T-helper 17 cell (primary cell): ENCODE measurements at regions not wholly inside any gene's neighbourhood (a gene's known extent, or its start where the extent isn't known, plus 50 kb on each side); places are given as distances from the start of the nearest gene placed in this dataset.

Experiments used
- ATAC-seq: fragments of 150-1000 bp; cut with Tn5 transposase; 2 replicates; pipeline ENCODE4 v1.10.0; 2021; ENCODE audit warnings: mild to moderate bottlenecking, moderate library complexity
- DNase-seq, 3 donors: peaks; one replicate each; pipeline versions ENCODE4 v3.0.0 to v3.0.0-alpha.2; 2020 to 2021
- H3K9me3 ChIP-seq: one replicate; pipeline ENCODE4 v1.7.0; 2013; ENCODE audit warnings: low read length, mild to moderate bottlenecking; ENCODE audit not compliant: control insufficient read depth, poor library complexity, severe bottlenecking
- H3K27ac Mint-ChIP-seq: one replicate; pipeline ENCODE4 v1.8.0; 2022; ENCODE audit warnings: mild to moderate bottlenecking, moderate library complexity, mixed read lengths
- H3K27me3 Mint-ChIP-seq: one replicate; pipeline ENCODE4 v1.8.0; 2022; ENCODE audit warnings: mixed read lengths
- H3K36me3 Mint-ChIP-seq: one replicate; pipeline ENCODE4 v1.8.0; 2022; ENCODE audit warnings: low read depth, mixed read lengths
- H3K4me1 Mint-ChIP-seq: one replicate; pipeline ENCODE4 v1.8.0; 2022; ENCODE audit warnings: mild to moderate bottlenecking, mixed read lengths
- H3K4me3 Mint-ChIP-seq: one replicate; pipeline ENCODE4 v1.8.0; 2022; ENCODE audit warnings: mild to moderate bottlenecking, moderate library complexity, mixed read lengths

DNA sequence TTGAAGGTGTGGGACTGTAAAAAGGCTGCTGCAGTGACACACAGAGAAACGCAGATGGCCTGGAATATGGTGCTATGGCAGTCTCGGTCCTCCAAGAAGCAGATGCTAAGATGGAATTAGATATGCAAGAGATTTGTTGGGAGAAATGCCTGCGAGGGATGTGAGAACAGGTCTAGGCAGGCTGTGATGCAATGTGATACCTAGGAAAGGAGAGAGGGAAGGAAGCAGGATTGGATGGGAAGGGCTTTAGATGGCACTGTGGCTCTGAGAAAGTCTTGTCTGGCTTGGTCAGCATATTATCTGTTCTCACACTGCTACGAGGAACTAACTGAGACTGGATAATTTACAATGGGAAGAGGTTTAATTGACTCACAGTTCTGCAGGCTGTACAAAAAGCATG, 374.4 kb downstream of the BCAT1 start:
- no peak overlapping the region for H3K4me3 Mint-ChIP-seq
- H3K4me1 Mint-ChIP-seq: no peaks in the 10 kb centered on the region
- no peaks in the 10 kb centered on the region for H3K27me3 Mint-ChIP-seq
- no peak overlapping the region for H3K27ac Mint-ChIP-seq
- no peak for DNase-seq
- H3K36me3 Mint-ChIP-seq: no peaks in the 10 kb centered on the region
- peaks cover 7% of the 10 kb centered on the region for H3K9me3 ChIP-seq
- ATAC-seq: no peak

GRCh38 chr12:24573621-24574020, 375.3 kb downstream of the BCAT1 start:
- DNase-seq (no peak), ATAC-seq (no peak)
- no peak overlapping the region for H3K27ac Mint-ChIP-seq
- no peaks in the 10 kb centered on the region for H3K36me3 Mint-ChIP-seq
- H3K4me1 Mint-ChIP-seq: no peaks in the 10 kb centered on the region
- H3K27me3 Mint-ChIP-seq: no peaks in the 10 kb centered on the region
- H3K4me3 Mint-ChIP-seq: no peak overlapping the region
- peaks cover 4% of the 10 kb centered on the region for H3K9me3 ChIP-seq

GRCh38 chr12:24565300-24565699, 383.6 kb downstream of the BCAT1 start:
- DNase-seq: no peak
- Mint-ChIP-seq H3K4me1 (peaks cover 12% of the 10 kb centered on the region), H3K27ac (no peak overlapping the region), H3K27me3 (peaks cover 56% of the 10 kb centered on the region), H3K4me3 (no peak overlapping the region), H3K36me3 (peaks cover 8% of the 10 kb centered on the region)
- peaks cover 4% of the 10 kb centered on the region for H3K9me3 ChIP-seq
- no peak for ATAC-seq

DNA sequence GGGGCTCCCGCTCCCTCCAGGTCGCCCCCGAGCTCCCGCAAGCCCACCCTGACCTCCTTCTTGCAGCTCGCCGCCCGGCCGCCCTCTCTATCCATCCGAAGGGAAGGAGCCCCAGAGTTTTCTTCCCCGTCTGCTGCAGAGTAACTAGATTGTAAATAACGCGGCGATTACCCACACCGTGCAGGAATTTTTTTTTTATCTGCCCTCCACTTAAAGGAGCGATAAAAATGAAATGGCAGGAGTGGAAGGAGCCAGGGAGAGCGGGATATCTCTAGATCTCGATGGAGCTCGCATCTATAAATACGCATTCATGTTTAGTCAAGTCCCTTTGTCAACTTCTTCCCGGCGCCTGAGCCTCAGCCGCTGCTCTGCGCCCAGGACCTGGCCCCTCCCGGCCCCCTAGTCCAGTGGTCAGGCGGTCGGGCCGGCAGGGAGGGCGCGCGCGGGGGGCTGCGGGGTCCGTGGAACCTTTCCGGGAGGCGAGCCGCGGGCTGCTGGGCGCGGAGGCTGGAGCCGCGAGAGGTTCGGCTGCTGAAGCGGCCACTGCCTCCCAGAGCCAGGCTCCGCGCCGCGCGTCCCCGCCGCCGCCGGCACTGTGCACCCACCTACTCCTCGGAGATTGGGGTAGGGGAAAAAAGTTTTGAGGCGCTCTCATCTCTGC, 386.0 kb downstream of the BCAT1 start:
- ATAC-seq (peak; percentile 30), DNase-seq (no peak)
- peaks cover 8% of the 10 kb centered on the region for H3K36me3 Mint-ChIP-seq
- H3K9me3 ChIP-seq: no peaks in the 10 kb centered on the region
- H3K4me3 Mint-ChIP-seq: peak overlapping the region; percentile 94
- no peak overlapping the region for H3K27ac Mint-ChIP-seq
- H3K4me1 Mint-ChIP-seq: peaks cover 12% of the 10 kb centered on the region
- H3K27me3 Mint-ChIP-seq: peaks cover 76% of the 10 kb centered on the region

- DNase-seq: no peak
- peaks cover 12% of the 10 kb centered on the region for H3K4me1 Mint-ChIP-seq
- H3K4me3 Mint-ChIP-seq: peak overlapping the region; percentile 94
- peaks cover 79% of the 10 kb centered on the region for H3K27me3 Mint-ChIP-seq
- peak; percentile 27 for ATAC-seq
- H3K36me3 Mint-ChIP-seq: peaks cover 8% of the 10 kb centered on the region
- H3K9me3 ChIP-seq: no peaks in the 10 kb centered on the region
- H3K27ac Mint-ChIP-seq: no peak overlapping the region
Measured at GRCh38 chr12:24561882-24562770, 386.8 kb downstream of the BCAT1 start.

- no peaks in the 10 kb centered on the region for H3K9me3 ChIP-seq
- ATAC-seq: no peak
- peaks cover 8% of the 10 kb centered on the region for H3K36me3 Mint-ChIP-seq
- DNase-seq: no peak
- peaks cover 12% of the 10 kb centered on the region for H3K4me1 Mint-ChIP-seq
- H3K27me3 Mint-ChIP-seq: peaks cover 79% of the 10 kb centered on the region
- peak overlapping the region; percentile 94 for H3K4me3 Mint-ChIP-seq
- no peak overlapping the region for H3K27ac Mint-ChIP-seq
Measured at GRCh38 chr12:24561411-24561871, 387.5 kb downstream of the BCAT1 start.

- Mint-ChIP-seq H3K4me3 (peak overlapping the region; percentile 94), H3K4me1 (peaks cover 12% of the 10 kb centered on the region)
Measured at GRCh38 chr12:24560831-24561271, 388.1 kb downstream of the BCAT1 start.

DNA sequence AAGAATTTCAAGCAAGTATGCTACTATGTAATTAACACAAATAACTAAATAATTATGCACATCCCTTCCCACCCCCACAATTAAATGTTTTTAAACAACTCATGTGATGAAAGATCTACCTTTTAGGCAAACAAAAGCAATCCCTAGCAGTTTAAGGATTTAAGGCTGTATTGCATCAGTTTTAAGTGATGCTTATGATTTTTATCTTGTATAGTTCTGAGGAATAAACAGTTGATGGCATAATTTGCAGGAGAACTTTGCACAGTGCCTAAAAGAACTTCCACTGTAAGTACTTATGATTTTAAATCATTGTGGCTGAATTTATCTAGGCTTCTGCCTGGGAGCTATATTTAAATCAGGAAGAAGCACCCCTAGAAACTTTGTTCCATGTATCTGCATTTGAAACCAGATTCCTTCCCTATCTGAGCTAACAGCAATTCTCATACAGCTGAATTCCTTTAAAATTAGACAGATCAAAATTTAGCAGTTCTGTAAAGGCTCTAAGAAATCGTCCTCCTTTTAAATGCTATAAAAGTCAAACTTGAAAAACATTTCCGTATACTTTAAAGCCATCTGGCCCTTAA, 388.6 kb downstream of the BCAT1 start:
- no peak for DNase-seq
- peaks cover 8% of the 10 kb centered on the region for H3K36me3 Mint-ChIP-seq

More at GRCh38 chr12:24560831-24561271, 388.1 kb downstream of the BCAT1 start:
- no peak for DNase-seq
- peaks cover 8% of the 10 kb centered on the region for H3K36me3 Mint-ChIP-seq
- no peak for ATAC-seq
- peaks cover 78% of the 10 kb centered on the region for H3K27me3 Mint-ChIP-seq
- H3K27ac Mint-ChIP-seq: no peak overlapping the region
- H3K9me3 ChIP-seq: no peaks in the 10 kb centered on the region

GRCh38 chr12:24557738-24558137, 391.2 kb downstream of the BCAT1 start:
- DNase-seq: no peak
- Mint-ChIP-seq H3K27me3 (peaks cover 51% of the 10 kb centered on the region), H3K36me3 (peaks cover 8% of the 10 kb centered on the region), H3K4me3 (no peak overlapping the region), H3K27ac (no peak overlapping the region), H3K4me1 (peaks cover 10% of the 10 kb centered on the region)
- ATAC-seq: no peak
- H3K9me3 ChIP-seq: no peaks in the 10 kb centered on the region

More for the DNA sequence above, 388.6 kb downstream of the BCAT1 start:
- no peak for ATAC-seq
- Mint-ChIP-seq H3K27ac (no peak overlapping the region), H3K4me1 (peaks cover 12% of the 10 kb centered on the region), H3K4me3 (peak overlapping the region; percentile 15), H3K27me3 (peaks cover 73% of the 10 kb centered on the region)
- H3K9me3 ChIP-seq: no peaks in the 10 kb centered on the region

DNA sequence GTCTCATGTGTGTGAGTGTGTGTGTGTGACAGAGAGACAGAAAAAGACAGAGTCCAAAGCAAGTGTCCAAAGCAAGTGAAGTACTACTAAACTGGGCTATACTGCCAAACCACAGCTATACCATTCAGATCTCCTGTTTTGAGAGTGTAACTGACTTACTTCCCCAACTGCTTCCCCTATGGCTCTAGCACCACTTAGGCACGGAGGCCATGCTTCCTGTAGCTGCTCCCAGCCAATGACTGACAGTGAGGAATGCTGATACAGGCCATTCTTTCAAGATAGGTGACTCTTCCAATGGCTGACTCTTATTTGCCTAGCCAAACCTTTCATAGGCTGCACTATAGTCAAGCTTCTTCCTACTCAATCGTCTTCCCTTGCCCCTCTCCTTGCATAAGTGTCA, 393.2 kb downstream of the BCAT1 start:
- H3K4me3 Mint-ChIP-seq: no peak overlapping the region
- no peaks in the 10 kb centered on the region for H3K36me3 Mint-ChIP-seq
- DNase-seq: no peak
- no peaks in the 10 kb centered on the region for H3K4me1 Mint-ChIP-seq
- H3K9me3 ChIP-seq: no peaks in the 10 kb centered on the region
- peaks cover 34% of the 10 kb centered on the region for H3K27me3 Mint-ChIP-seq
- no peak for ATAC-seq
- no peak overlapping the region for H3K27ac Mint-ChIP-seq

GRCh38 chr12:24554612-24555295, 394.1 kb downstream of the BCAT1 start:
- DNase-seq: no peak
- no peak overlapping the region for H3K4me3 Mint-ChIP-seq
- no peak for ATAC-seq
- H3K27me3 Mint-ChIP-seq: peaks cover 25% of the 10 kb centered on the region
- no peaks in the 10 kb centered on the region for H3K4me1 Mint-ChIP-seq
- no peaks in the 10 kb centered on the region for H3K9me3 ChIP-seq
- H3K36me3 Mint-ChIP-seq: no peaks in the 10 kb centered on the region
- no peak overlapping the region for H3K27ac Mint-ChIP-seq

- no peak overlapping the region for H3K27ac Mint-ChIP-seq
- ATAC-seq (no peak), DNase-seq (no peak)
- H3K9me3 ChIP-seq: no peaks in the 10 kb centered on the region
- H3K27me3 Mint-ChIP-seq: peaks cover 13% of the 10 kb centered on the region
- no peaks in the 10 kb centered on the region for H3K4me1 Mint-ChIP-seq
- H3K4me3 Mint-ChIP-seq: no peak overlapping the region
- no peaks in the 10 kb centered on the region for H3K36me3 Mint-ChIP-seq
Measured at GRCh38 chr12:24553259-24553658, 395.6 kb downstream of the BCAT1 start.
